Adrenal gland (tissue), 5 donors: ENCODE measurements at regions not wholly inside any gene's neighbourhood (a gene's known extent, or its start where the extent isn't known, plus 50 kb on each side); places are given as distances from the start of the nearest gene placed in this dataset.

ENCODE experiments used
- POLR2A ChIP-seq, 2 donors: fragments of 450-650 bp; IDR thresholded peaks; one replicate each; pipeline ENCODE4 v1.6.1; 2017; ENCODE audit warnings: antibody characterized with exemption in 2 of 2, mild to moderate bottlenecking in 2 of 2, moderate library complexity in 1 of 2
- TF ChIP-seq, protein P1 (sequence below), 6 experiments: fragments of 450-650 bp in 4 of 6; fragments of 200-600 bp in 2 of 6; sonication (generic) in 1 of 6; IDR thresholded peaks; 1 replicate in 5 of 6; 2 replicates in 1 of 6; pipeline versions ENCODE4 v1.5.1 to v1.8.0; 2016 to 2021; ENCODE audit warnings: antibody characterized with exemption in 6 of 6, mild to moderate bottlenecking in 2 of 6, moderate library complexity in 1 of 6
- donor health status: DM: no; HTN: no; CAD: no.

DNA sequence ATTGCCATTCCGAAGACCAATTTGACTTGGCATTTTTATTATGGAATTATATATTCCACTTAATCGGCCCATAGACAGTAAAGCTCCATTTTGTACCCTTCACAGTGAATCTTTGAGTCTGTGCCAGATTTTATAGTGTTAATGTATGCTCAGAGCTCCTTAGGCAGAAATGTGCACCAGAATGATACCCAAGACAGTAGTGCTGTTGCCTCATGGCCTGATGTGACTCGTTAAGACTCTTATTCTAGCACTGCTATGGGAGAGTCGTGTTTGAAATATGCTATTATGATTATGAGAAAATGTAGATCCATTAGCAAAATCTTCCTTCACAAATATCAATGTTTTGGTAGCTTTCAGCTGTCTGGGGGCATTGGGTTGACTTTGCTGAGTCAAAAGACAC, 209.8 kb upstream of the RAG2 start:
- TF ChIP-seq, protein P1, sequence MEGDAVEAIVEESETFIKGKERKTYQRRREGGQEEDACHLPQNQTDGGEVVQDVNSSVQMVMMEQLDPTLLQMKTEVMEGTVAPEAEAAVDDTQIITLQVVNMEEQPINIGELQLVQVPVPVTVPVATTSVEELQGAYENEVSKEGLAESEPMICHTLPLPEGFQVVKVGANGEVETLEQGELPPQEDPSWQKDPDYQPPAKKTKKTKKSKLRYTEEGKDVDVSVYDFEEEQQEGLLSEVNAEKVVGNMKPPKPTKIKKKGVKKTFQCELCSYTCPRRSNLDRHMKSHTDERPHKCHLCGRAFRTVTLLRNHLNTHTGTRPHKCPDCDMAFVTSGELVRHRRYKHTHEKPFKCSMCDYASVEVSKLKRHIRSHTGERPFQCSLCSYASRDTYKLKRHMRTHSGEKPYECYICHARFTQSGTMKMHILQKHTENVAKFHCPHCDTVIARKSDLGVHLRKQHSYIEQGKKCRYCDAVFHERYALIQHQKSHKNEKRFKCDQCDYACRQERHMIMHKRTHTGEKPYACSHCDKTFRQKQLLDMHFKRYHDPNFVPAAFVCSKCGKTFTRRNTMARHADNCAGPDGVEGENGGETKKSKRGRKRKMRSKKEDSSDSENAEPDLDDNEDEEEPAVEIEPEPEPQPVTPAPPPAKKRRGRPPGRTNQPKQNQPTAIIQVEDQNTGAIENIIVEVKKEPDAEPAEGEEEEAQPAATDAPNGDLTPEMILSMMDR (IDR thresholded peaks at IDR 0.05), result no peak
- TF ChIP-seq POLR2A (IDR thresholded peaks at IDR 0.05), result no peak
